NCI-H446 treated with DMSO at 0.1 percent for 48 hours (cell line): ENCODE measurements at regions not wholly inside any gene's neighbourhood (a gene's known extent, or its start where the extent isn't known, plus 50 kb on each side); places are given as distances from the start of the nearest gene placed in this dataset.

ENCODE experiments used
- DNase-seq: peaks from one replicate; lab custom pipeline; 2025; lab: John Stamatoyannopoulos, UW

- no peak for DNase-seq
Observed at GRCh38 chr6:126529637-126530362, 189.9 kb downstream of the CENPW start.

GRCh38 chr6:126530775-126531174 lies 190.9 kb downstream of the CENPW start:
- DNase-seq: no peak

GRCh38 chr6:126531286-126531685 lies 191.4 kb downstream of the CENPW start:
- no peak for DNase-seq

- DNase-seq: no peak
Observed at GRCh38 chr6:126531840-126532239, 191.9 kb downstream of the CENPW start.

- no peak for DNase-seq
Observed at GRCh38 chr6:126534401-126534800, 194.5 kb downstream of the CENPW start.

- DNase-seq: no peak
Observed at GRCh38 chr6:126535138-126535537, 195.2 kb downstream of the CENPW start.

- DNase-seq: no peak
Observed at GRCh38 chr6:126535595-126535994, 195.7 kb downstream of the CENPW start.

GRCh38 chr6:126537061-126537816 lies 197.3 kb downstream of the CENPW start:
- no peak for DNase-seq

GRCh38 chr6:126539022-126539421 lies 199.1 kb downstream of the CENPW start:
- no peak for DNase-seq

GRCh38 chr6:126540161-126540560 lies 200.2 kb downstream of the CENPW start:
- no peak for DNase-seq

GRCh38 chr6:126541806-126542491 lies 202.0 kb downstream of the CENPW start:
- DNase-seq: no peak

GRCh38 chr6:126546541-126547120 lies 206.7 kb downstream of the CENPW start:
- no peak for DNase-seq

- no peak for DNase-seq
Observed at GRCh38 chr6:126548300-126548699, 208.4 kb downstream of the CENPW start.

- no peak for DNase-seq
Observed at GRCh38 chr6:126550323-126550722, 210.4 kb downstream of the CENPW start.

GRCh38 chr6:126551832-126552231 lies 211.9 kb downstream of the CENPW start:
- no peak for DNase-seq

- no peak for DNase-seq
Observed at GRCh38 chr6:126553854-126554253, 213.9 kb downstream of the CENPW start.

- DNase-seq: no peak
Observed at GRCh38 chr6:126570507-126570906, 230.6 kb downstream of the CENPW start.

GRCh38 chr6:126574301-126574700 lies 234.4 kb downstream of the CENPW start:
- no peak for DNase-seq

GRCh38 chr6:126581316-126581715 lies 241.4 kb downstream of the CENPW start:
- no peak for DNase-seq

- DNase-seq: no peak
Observed at GRCh38 chr6:126600258-126600916, 260.5 kb downstream of the CENPW start.

GRCh38 chr6:126603410-126603809 lies 263.5 kb downstream of the CENPW start:
- DNase-seq: no peak

GRCh38 chr6:126605089-126605488 lies 265.2 kb downstream of the CENPW start:
- no peak for DNase-seq
